Hippocampal formation (tissue), 2 donors: ENCODE measurements at regions not wholly inside any gene's neighbourhood (a gene's known extent, or its start where the extent isn't known, plus 50 kb on each side); places are given as distances from the start of the nearest gene placed in this dataset.

Source experiments
- DNase-seq, 2 donors: peaks; one replicate each; lab custom pipeline; 2025; lab: John Stamatoyannopoulos, UW

- DNase-seq = no peak
Observed at GRCh38 chr10:64079341-64079740, 558.1 kb downstream of the REEP3 start.

DNA sequence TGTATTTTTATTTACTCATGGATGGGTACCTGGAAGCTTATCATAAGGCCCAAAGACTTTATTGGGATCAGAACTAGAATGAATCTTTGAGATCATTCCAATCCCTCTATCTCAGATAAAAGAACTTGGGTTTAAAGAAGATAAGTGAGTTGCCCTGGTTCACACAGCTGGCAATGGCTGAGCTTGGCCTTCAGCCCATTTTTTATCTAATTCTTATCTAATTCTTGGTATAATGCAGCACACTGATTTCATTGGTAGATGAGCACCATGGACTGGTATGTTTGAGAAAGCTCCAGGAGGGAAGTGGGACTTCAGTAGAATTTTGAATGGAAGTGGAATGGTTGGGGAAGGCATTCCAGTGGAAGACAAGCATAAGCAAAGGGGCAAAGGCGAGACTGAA, 558.9 kb downstream of the REEP3 start:
- no peak for DNase-seq

GRCh38 chr10:64081947-64082482, 560.8 kb downstream of the REEP3 start:
- DNase-seq = no peak

DNA sequence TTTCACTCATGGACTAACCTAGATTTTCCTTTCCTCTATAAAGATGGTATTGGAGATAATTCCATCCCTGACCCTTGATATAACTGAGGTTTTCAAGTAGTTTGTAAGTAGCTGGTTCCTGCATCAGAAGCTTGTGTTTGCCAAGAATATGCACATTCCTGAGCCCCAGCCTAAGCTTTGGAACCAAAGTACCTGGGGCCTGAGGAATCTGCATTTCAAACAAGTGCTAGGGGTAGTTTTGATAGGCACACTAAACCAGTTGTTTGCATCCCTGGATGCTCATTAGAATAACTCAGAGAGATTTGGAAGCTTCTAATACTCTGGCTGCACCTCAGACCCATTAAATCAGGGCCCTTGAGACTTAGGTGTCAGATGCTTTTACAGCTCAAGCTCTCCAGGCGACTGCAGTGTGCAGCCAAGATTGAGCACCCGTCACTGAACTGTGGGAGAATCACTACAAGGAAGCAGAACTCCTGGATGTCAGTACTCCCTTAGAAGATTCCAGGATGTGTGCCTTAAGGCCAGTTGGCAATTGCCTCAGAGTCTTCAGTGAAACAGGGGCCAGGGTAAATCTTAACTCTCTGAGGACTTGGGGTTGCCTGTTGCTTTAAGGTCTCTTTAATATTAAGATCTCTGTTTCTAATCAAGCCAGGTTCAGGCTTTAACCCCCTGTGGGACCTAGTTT, 565.0 kb downstream of the REEP3 start:
- DNase-seq = no peak

GRCh38 chr10:64089648-64090047, 568.4 kb downstream of the REEP3 start:
- no peak for DNase-seq

GRCh38 chr10:64090865-64091264, 569.7 kb downstream of the REEP3 start:
- DNase-seq = no peak

- peak; percentile 34 to 40 for DNase-seq
Observed at GRCh38 chr10:64091897-64092296, 570.7 kb downstream of the REEP3 start.

DNA sequence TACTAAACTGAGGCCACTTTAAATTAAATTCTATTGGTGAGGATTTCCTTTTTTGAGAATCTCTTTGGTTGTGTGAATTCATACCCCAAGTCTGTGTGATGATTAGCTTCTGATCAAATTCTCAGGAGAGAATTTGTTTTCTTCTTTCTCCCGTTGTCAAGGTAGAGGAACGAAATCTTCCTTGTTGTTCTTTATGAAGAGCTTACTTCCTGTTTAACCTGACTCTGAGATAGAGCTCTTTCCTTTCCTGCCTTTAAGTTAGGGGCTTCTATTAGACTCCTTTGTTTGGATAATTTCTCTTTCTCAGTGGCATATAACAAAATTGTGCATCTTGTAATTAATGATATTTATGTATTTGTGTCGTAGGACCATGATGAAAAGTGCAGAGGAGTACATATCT, 572.1 kb downstream of the REEP3 start:
- DNase-seq = no peak

DNA sequence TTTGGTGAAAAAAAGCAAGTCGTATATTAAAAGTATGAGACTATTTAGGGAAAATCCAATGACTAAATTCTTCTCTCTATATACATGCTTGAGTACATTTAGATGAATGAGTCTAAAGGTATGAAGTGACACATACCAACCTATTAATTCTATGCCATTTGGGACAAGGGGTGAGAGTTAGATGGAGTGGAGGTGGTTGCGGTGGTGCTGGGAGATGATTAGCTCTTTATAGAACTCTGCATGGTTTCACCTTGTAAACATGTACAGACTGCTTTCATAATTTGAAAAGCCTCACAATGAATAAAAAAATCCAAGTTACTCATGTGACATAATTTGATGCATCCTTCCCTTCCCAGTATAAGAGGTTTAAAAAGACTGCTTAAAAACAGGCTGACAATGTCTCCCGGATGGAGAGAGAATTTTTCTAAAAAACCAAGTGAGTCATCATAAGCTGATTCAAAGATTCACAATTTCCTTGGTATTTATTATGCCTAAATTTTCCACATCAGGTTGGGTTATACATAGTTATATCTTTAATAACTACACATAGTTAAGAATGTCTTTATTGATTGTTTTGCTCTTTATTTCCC, 572.8 kb downstream of the REEP3 start:
- no peak for DNase-seq

GRCh38 chr10:64096941-64097340, 575.7 kb downstream of the REEP3 start:
- no peak for DNase-seq

GRCh38 chr10:64097391-64098122, 576.4 kb downstream of the REEP3 start:
- no peak for DNase-seq

DNA sequence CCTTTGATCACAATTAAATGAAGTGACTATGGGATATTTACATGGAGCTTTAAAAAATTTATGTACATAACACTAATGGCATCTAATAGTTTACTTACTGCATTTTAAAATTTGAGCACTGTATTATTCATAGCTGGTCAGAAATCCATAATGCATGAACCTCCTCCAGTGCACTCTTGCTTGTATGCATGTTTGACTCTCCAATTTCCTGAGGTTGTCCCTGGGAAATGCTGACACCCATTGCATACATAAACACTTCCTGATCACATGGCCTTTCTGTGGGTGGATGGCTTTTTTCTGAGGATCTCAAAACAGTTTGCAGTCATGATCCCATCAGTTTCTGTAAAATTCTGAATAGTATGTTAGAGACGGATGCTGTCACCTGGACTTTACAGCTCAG, 577.8 kb downstream of the REEP3 start:
- DNase-seq = no peak

DNA sequence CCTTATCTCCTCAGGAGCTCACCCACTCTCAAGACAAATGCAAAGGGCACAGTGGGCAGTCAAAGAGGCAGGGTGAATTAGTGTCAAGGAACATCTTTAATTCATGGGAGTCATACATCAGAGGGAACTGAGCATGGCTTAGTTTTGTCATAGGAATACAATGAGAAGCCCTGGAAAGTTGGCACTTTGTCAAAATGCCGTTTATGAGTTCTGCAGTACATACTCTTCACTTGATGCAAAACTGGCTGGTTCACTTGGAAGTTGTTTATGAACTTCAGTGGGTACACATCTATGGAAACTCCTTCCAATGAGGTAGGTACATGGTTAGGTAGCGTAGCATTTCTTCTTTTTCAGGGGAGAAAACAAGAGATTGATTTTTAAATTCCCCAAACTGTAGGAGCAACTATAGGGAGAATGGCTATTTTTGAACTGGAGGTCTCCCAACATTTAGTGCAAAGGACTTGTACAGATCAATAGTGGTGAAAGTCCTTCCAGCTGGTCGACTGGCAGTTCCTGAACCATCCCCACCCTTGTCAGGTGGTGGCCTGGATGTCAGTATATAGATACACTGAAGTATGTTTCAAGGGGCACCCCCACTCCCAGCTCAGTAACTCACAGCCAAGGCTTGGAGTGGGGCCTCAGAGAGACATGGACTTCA, 580.5 kb downstream of the REEP3 start:
- no peak for DNase-seq

DNA sequence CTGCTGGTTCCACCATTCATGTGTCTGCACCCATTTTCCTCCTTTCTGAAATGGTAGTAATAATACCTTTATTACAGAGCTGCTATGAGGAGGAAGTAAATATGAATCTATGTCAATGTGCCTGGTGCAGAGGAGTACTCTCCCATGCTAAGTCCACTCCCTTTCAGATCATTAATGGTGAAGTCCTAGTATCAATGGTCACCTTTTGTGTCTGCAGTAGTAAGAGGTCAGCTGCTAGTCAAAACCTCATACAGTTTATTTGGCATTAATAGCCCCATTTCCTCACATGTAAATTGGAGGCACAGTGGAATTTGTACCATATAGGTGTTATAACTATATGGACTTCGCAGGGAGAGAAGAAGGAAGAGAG, 581.0 kb downstream of the REEP3 start:
- DNase-seq = no peak

DNA sequence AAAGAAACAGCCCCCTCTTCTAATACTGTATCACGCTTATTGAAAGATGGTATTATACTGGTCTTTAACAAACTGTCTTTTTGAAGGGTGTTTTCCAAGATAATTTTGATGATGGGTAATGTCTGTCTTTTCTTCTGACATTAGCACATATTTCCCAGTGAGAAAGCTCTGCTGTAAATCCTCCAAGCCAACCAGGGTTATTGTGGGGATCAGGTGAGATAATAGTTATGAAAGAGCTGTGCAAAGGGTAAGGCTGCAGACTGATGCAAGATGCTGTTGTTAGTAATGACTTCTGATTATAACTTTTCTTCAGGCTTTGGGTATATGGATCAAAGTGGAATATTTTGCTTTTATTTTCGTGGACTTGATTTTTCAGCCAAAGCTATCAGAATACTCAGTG, 581.7 kb downstream of the REEP3 start:
- no peak for DNase-seq

- DNase-seq = peak in 1 of 2 donors; percentile 2
Observed at GRCh38 chr10:64103750-64104470, 582.7 kb downstream of the REEP3 start.

- no peak for DNase-seq
Observed at GRCh38 chr10:64109926-64110495, 588.8 kb downstream of the REEP3 start.

GRCh38 chr10:64112701-64113355, 591.6 kb downstream of the REEP3 start:
- no peak for DNase-seq

DNA sequence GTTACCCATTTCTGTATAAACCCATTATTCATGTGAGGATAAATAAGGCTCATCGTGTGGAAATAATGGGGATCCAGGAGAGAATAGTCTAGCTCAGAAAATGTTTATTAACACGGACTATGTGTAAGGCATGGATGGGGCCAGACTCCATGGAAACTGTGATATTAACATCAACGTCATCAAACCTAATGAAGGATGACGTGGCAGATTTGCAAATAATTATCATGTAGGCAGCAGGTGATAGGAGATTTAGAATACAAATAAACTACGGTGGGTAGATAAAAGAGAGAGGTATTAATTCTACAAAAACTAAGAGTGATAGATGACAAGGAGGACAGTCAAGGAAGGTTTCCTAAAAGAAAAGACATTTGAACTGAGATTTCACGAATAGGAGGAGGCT, 592.2 kb downstream of the REEP3 start:
- DNase-seq = no peak

DNA sequence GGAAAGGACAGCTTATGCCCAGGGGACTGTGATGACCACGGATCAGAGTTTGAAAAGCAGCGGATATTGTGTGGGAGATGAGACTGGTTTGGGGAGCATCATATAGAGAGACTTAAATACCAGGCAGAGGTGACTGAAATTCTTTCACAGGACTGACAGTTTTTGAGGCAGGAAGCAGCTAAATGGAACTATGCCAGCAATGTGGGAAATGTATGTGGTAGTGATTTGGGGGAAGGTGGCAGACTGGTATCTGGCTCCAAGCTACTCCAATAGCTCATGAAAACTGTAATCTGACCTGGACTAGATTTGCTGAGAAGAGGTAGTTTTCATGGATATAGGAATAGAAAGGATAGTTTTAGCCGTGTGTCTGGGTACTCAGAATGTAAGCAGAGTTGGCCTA, 592.6 kb downstream of the REEP3 start:
- no peak for DNase-seq

- DNase-seq = no peak
Observed at GRCh38 chr10:64115471-64115870, 594.3 kb downstream of the REEP3 start.
